CD4-positive, alpha-beta T cell treated with Interleukin-17A for 4 hours (primary cell): ENCODE measurements at regions not wholly inside any gene's neighbourhood (a gene's known extent, or its start where the extent isn't known, plus 50 kb on each side); places are given as distances from the start of the nearest gene placed in this dataset.

ENCODE experiments used
- DNase-seq: peaks from one replicate; pipeline ENCODE4 v3.0.0-alpha.2; 2020; ENCODE audit warnings: mixed read lengths

DNA sequence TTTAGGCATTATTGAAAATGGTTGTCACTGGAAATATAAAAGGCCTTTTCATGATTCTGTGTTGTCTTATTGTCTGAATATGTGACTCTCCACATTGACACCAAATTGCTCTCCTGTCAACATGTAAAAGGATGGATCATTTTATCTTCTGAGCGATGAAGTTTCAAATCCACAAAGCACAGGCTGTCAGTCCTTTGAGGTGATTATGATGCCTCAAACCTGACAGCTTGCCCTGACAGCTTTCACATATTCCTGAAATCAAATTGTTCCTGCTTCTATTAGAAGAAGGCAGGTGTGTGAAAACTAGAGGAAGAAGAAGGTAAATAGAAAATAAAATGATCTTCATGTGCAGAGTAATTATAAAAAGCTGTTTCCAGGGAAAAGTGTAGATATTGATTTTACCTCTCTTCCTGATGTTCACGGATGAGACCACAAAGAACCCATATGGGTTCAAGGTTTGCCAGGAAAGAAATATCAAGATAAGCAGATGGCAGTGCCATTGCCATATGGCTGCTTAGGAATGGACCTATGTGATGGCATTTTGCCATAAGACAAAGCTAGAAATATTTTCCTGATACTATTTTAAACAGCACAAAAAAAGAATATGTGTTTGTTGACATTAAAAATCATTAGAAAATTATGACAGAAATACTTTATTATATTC, 1006.3 kb upstream of the AGA start:
- DNase-seq: no peak

DNA sequence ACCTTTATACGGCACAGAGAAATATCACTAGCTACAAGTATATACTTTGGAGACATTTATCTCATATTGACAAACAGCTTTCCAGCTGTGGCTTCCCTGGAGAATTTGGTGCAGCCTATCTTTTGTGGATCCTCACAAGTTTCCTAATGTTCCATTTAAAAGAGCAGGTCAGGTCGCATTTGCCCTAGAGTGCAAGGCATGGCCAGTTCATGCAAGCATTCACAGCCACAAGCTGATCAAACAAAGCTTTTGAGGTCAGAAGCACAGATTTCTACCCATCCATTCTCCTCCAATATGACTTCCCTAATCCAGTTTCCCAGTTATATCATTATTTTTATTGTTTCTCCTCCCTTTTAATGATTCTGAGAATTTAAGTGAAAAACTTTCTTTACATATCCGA, 1008.4 kb upstream of the AGA start:
- no peak for DNase-seq

DNA sequence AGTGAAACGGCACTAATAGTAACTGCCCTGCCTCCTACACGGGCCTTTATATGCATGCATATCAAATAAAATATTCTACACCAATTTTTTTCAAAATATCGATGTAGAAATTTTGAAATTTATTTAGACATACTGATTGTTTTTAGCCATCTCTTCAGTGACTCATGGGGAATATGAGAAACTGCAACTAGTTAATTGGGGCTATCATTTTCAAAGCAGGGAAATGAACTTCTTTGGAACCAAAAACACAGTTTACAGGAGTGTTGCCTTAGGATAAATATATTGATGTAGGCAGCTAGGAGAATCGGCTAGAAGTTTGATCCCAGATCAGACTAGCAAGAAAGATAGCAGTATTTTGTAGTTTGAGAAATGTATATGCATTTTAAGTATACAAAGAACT, 1010.8 kb upstream of the AGA start:
- DNase-seq: no peak

DNA sequence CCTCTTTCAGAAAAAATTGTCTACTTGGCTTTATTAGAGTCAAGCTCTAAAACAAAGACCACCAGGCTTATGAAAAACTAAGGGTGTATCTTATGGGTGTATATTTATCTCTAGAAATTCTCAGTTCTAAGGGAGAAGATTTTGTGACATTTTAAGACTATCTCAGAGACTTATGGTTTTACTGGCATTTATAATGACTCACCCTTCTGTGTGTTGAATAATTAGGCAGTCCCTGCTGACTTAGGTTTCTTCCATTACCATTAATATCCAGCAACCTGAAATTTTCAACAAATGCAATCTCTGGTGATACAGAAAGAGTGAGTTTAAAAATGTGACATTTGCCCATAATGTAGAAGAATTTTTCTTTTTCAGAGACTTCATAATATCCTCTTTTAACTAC, 1015.0 kb upstream of the AGA start:
- DNase-seq: no peak

DNA sequence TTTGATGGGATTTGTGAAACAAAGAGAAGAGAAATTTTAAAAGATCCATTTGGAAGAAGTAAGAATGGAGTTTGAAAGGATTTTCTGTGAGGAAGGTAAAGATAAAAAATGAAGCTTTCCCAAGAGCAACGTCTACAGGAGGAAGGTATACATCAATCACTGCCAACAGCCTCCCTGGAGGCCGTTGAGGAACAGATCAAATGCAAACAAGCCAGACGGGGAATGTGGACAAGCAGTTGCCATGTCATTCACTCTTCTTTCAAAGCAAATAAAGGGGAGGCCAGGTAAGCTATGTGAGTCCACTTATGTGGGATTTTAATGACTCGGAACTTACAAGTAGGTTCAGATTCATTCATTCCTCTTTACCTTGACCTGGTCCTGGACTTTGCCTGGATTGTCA, 1020.5 kb upstream of the AGA start:
- DNase-seq: no peak

DNA sequence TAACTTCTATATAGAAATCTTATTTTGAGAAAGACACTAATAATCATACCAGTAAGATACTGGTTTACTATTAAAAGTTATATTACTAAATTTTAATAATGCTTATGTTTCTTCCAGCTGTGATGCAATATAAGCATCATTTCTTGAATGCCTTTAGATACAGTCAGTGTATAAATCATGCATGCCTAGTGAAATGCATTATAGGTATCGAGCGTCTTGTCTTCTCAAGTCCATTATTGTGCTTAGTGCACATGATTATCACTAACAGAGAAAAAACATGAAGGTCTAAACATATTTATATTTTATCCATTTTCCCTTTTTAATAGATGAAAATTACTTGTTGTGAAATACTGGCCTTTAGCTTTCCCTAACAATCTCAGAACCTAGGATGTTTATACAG, 1021.5 kb upstream of the AGA start:
- DNase-seq: no peak

DNA sequence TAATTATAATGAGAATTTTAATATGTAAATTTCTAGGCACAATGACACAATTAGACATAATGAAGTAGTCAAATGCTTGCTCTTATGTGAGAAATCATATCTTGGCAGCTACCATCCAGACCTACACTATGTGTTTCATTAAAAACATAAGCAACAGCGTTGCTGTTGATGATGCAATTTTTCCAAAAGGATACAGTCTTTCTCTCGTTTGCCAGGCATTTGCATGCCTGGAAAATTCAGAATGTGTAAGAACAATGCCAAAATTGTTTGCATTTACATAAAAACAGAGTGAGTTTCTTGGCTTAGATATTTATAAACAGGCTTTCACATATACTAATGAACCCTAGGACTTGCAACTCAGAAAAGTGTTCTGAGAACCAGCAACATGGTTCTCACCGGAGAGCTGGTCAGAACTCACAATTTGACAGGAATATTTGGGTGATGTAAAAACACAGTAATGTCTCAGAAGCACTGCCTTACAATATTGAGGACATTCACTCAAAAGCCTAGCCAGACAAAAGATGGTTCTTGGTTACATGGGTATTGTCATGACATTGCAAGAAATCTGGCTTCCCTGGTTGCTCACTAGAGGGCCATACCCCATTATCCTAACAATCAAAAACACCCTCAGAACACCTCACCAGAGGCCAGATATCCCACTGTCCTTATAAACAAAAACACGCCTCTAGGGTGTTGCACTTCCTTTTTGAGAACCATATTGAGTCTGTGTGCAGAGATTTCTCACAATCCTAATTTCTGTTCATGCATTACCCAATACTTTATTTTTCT, 1029.0 kb upstream of the AGA start:
- no peak for DNase-seq

DNA sequence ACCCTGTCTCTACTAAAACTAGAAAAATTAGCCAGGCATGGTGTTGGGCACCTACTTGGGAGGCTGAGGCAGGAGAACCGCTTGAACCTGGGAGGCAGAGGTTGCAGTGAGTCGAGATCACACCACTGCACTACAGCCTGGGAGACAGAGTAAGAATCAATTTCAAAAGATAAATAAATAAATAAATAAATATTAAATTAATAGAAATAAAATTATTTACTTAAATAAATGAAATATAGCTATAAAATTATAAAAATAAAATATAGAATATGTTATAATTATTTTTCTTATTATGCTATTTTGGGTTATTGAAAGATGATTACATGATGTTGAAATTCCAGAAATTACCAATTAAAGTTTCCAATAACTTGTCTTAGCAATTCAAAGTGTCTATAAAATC, 1029.8 kb upstream of the AGA start:
- no peak for DNase-seq

DNA sequence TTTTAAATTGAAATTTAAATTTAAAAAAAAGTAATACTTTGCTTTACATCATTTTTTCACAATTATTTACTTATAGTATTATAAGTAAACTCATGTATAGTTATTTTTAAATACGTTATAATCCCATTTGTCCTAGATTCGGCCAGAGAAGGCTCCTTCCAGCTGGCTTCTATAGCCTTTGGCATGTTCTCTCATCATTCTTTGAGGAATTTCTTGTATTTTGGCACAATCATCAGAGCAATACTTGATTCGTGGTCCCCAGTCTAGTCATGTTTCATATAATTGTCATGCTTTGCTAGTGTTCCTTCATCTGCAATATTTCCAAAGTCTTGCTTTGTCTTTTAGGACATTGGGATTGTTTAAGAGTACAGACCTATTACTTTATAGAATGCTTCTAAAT, 1037.9 kb upstream of the AGA start:
- DNase-seq: no peak

DNA sequence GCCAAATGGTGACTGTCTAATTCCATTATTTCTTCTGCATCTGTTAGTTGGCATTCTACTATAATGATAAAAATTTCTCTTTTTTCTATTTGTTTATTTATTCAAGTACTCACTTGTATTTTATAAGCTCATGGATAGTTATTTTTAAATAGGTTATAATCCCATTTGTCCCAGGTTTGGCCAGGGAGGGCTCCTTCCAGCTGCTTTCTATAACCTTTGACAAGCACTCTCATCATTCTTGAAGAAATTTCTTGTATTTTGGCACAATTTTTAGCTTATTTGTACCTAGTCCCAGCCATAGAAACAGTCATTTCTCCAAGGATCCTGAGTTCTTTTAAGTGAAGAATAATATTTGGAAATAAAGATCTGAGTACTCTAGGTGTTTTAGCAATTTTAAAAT, 1038.6 kb upstream of the AGA start:
- no peak for DNase-seq

DNA sequence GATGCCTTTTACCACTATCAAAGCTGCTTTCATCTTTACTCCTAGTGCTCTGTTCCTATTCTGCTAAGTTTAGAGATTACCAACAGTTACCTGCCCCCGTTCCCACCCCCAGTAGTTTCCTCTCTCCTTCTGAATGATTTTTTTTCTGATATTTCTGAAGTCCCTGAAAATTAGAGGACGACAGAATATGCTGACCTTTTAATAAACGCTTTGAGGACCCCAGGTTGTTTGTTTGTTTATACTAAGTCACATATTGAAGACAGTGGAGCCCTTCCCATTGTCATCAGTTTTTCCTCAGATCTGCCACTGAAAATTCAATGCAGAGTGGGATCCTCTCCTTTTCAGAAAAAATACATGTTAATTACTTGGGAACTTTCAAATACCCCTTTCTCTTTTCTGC, 1039.3 kb upstream of the AGA start:
- no peak for DNase-seq

DNA sequence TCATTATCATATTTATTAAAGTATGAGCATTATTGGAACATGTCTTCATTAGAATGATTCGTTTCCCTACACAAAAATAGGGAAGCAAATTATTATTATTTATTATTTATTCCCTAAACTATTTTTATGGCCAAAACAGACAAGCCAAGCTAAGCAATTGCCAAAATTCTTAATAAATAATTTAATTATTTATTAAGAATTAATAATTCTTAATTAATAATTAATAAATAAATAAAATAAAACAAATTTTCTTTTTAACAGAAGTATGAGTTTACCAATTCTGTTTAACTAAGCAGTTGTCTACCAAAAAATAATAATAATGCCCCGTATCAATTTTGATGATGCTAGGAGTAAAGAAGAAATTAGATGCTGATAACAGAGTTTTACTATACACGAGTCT, 1080.8 kb upstream of the AGA start:
- DNase-seq: no peak

DNA sequence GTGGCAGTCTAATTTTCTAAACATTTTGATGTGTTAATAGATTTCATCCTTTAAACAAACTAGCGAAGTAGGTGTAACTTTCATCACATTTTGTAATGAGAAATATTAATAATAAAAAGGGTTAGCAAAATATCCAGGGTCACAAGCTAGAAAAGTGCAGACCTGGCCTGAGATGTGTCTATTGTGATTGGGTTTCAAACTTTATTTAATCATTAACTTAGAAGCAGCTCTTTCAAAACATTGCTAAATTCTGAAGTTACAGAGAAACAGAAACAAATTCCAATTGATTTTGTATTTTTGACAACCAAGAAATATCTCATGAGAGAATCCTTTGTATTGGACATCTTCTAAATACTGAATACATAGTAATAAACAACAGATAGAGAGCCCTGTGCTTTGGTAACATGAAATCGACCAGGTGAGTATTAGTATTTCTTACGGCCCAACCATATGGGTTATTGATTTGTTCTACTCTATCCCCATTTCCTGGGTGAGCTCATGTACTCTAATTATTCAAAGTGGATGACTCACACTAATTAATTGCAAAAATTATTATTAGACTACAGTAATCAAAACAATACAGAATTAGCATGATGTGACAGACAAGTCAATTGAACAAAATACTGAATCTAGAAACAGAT, 1093.8 kb upstream of the AGA start:
- DNase-seq: no peak

DNA sequence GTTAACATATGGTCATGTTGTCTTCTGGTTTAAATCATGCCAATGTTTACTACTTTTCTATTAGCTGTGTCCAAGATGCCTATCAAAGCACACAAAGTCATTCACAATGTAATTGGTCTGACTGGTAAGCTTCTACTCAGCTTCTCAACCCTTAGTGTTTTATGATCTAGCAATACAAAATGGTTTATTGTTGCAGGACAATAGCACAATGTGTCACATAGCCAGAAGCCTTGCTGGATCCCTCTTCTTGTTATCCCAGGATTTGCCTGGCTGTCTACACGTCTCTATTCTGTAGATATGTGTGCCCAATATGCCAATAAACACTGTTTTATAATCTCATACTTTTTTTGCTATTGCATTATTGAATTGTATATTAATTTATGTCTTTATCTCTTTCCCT, 1111.0 kb upstream of the AGA start:
- no peak for DNase-seq

DNA sequence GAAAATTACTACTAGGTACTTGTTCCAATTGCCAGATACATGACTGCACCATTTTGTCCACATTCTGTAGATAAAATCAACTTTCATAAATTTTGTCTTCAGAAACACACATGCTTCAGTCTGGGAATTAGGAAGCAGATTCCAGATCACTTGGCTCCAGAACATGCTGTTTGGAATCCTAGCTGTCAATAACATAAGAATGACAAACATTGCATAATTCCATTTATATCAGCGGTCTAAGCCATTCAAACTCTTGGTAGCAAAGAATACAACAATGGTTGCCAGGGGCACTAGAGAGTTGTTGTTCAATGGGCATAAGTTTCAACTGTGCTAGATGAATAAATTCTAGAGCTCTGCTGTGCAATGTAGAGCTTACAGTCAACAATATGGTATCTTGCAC, 1112.1 kb upstream of the AGA start:
- no peak for DNase-seq

DNA sequence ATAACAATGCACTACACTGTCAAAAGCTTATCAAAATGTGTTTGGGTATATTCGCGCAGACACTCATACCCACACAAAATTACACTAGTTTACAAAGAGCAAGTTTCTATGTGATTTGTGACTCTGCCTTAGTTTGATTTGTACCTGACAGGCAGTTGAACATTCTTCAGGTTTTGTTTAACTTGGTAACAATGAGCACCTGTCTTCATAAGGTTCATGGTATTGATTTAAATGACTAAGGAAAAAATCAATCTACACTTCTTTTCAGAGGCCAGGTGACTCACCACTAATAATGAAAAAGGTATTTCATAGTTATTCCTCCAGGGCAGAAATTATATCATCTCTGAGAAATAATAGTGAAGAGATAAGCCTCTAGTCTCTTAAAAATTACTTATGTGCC, 1114.6 kb upstream of the AGA start:
- no peak for DNase-seq

DNA sequence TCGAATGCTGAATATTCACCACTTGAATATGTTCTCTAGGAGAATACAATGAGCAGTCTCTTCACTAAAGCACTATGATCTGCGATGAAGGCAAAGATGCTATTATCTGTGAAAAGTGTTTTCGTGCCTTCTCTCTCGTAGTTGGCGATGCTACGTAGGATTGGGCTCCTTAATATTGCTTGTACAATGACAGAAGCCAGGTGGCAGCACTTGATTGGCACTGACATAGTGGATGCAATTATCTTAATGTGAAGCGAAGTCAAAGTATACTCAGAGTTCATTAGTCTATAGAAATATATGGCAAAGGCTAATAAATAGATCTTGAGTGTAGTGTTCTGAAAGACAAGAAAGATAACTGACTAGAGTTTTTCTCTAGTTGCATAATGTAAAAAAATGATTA, 1135.7 kb upstream of the AGA start:
- no peak for DNase-seq

DNA sequence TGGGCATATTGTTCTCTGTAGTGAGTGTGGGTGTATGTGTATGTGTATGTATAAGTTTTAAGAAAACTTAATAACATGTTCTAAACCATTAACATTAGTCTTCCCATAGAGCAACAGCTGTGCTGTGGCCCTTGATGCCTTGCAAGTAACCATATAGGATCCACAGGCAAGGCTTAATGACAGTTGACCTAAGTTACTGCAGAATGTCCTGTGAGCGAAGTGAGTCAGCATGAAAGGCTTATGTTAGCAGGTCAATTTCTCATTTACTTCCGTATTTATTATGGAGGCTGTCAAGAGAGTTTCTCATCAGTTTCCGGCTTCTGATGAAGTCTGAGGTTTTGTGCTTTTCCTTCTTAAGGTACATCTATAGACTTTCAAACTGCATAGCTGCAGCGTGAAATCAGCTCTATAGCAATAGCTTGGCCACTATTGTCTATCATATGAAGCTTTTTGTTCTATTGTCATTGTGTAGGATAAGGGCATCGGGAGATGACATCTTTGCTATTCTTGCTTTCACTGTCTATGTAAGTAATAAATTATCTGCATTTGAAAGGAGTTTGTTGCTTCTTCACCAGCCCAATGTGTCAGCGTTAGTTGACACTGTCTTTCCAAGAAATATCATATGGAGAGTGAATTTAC, 1153.4 kb upstream of the AGA start:
- no peak for DNase-seq

DNA sequence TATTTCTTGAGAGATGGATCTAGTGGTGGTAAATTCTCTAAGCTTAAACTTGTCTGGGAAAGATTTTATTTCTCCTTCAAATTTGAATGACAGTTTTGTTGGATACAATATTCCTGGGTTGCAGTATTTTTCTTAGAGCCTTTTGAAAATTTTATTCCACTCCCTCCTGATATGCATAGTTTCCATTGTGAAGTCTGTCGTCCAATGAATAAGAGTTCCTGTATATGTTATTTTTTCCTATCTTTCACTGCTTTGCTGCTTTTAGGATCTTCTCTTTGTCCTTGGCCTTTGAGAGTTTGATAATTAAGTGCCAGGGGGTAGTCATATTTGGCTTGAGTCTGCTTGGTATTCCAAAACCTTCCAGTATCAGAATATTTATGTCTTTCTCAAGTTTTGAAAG, 1156.4 kb upstream of the AGA start:
- DNase-seq: no peak

DNA sequence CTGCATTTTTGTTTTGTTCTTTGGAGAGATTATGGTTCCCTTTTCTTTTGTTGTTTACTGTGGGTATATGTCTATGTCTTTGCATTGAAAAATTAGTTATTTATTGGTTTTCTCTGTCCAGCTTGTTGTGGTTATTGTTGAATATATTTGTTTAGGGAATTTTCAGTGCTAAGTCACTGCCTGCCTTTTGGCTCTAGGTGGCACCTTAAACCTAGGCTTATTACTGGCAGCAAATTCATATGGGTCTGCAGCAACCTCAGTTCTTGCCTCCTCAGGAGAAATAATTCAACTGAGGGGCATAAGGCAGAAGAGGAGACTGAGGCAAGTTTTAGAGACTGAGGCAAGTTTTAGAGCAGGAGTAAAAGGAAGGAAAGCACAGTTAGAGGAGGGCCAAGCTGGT, 1157.3 kb upstream of the AGA start:
- no peak for DNase-seq

DNA sequence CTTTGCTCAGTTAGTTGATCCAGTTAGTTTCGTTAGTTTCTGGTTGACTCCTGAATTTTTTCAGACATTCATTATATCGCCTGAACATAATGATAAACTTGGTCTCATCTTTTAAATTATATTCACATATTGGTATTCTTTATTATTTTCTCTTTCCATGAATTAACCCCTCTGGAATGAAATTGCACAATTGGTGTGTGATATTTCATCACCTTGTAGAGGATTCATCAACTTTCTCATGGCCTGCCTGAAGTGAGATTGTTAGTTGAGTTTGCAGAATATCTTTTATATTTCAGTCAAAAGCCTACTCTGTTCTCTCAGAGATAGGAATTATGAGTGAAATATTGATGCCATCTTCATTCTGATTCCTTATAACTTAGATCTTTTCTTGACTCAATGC, 1160.6 kb upstream of the AGA start:
- no peak for DNase-seq

DNA sequence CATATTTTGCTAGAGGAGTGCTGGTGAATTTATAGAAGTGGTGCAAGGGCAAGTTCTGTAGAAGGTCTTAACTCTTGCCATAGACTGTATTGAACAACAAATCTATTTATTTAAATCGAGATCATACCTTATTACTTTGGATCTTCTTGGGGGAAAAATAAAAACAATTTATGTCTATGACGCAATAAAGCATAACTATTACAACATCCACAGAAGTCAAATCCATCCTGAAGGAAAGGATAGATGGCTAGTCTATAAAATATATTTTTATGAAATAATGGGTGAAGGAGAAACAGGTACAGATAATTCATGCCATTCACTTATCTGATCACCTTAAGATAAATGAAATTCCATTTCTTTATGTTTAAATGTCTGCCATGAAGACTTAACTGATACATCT, 1168.8 kb upstream of the AGA start:
- DNase-seq: no peak

DNA sequence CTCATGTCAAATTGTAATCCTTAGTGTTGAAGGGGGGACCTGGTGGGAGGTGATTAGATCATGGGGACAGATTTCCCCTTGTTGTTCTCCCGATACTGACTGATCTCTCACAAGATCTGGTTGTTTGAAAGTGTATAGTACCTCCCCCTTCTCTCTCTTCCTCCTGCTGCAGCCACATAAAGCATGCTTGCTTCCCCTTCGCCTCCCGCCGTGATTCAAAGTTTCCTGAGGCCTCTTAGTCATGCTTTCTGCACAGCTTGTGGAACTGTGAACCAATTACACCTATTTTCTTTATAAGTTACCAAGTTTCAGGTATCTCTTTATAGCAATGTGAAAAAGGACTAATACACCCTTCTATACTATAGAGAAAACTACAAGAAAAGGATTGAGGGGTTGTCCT, 1170.5 kb upstream of the AGA start:
- DNase-seq: no peak

DNA sequence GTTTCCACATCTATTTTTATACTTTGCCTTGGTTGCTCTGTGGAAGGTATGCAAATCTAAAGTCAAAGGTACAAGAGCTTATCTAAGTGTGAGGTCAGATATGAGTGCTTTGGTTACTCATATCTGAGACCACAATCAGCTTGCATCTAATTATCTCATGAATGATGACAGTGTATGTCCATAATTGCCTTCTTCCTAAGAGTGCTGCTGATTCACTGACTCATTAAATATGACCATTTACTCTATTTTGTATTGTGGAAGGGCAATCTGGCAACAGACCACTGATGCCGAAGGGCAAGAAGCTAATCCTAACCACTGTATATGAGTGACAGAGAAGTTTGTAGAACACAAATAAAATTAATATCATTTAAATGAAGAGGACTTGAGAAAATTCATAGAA, 1190.2 kb upstream of the AGA start:
- DNase-seq: no peak
